ENCODE measurements at regions not wholly inside any gene's neighbourhood (a gene's known extent, or its start where the extent isn't known, plus 50 kb on each side); places are given as distances from the start of the nearest gene placed in this dataset.

DNA sequence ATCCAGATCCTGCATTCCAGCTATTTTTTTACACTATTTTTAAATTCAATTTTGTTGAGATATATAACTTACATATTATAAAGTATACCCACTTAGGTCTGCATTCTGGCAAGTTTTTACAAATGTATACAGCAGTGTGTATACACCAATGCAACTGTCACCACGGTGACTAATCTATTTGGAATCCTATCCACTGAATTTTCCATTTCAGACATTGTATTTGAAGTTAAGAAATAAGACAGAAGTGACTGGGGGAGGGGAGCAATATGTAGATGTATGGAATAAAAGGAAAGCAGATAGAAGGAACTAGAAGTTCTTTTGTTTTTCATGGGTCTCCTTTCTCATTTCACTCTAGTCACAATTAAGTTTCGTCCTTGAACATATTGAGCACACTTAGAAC, 431.5 kb upstream of the CHRM3 start:
- TF ChIP-seq POLR2AphosphoS5 (IDR thresholded peaks at IDR 0.05; ENCODE audit: low read depth, low read length), result no peak
- TF ChIP-seq POLR2A (IDR thresholded peaks at IDR 0.05; ENCODE audit: low read depth, low read length), result no peak
- TF ChIP-seq TAF1 (IDR thresholded peaks at IDR 0.05; ENCODE audit: low read depth, low read length), result no peak
- TF ChIP-seq PAX5 (IDR thresholded peaks at IDR 0.05; ENCODE audit: insufficient read depth, low read length, severe bottlenecking), result no peak
- no peak for TF ChIP-seq SPI1 (IDR thresholded peaks at IDR 0.05; ENCODE audit: low read depth, low read length)

Measured in GM12891 (cell line).